Smooth muscle cell (in vitro differentiated cells): ENCODE measurements at regions not wholly inside any gene's neighbourhood (a gene's known extent, or its start where the extent isn't known, plus 50 kb on each side); places are given as distances from the start of the nearest gene placed in this dataset.

Experiments used
- DNase-seq: peaks from one replicate; lab custom pipeline; 2025; ENCODE audit not compliant: unreplicated experiment; lab: John Stamatoyannopoulos, UW
- H2AFZ ChIP-seq: fragments of 200-600 bp; sonication (generic); 2 replicates; pipeline ENCODE4 v1.6.0; 2016; ENCODE audit warnings: antibody characterized with exemption, low read depth, mild to moderate bottlenecking
- H3F3A ChIP-seq: fragments of 200-600 bp; sonication (generic); 2 replicates; pipeline ENCODE4 v1.6.0; 2017; ENCODE audit warnings: antibody characterized with exemption, low read depth
- H3K27ac ChIP-seq: fragments of 200-600 bp; sonication (generic); 2 replicates; pipeline ENCODE4 v1.5.1; 2016; ENCODE audit warnings: low read depth, mild to moderate bottlenecking
- H3K27me3 ChIP-seq: fragments of 200-600 bp; sonication (generic); 2 replicates; pipeline ENCODE4 v1.6.1; 2016; ENCODE audit warnings: low read depth, mild to moderate bottlenecking
- H3K36me3 ChIP-seq: fragments of 200-600 bp; sonication (generic); 2 replicates; pipeline ENCODE4 v1.5.1; 2016; ENCODE audit warnings: low read depth
- H3K4me1 ChIP-seq: fragments of 200-600 bp; sonication (generic); 2 replicates; pipeline ENCODE4 v1.5.1; 2016; ENCODE audit warnings: low read depth
- H3K4me2 ChIP-seq: fragments of 200-600 bp; sonication (generic); 2 replicates; pipeline ENCODE4 v1.6.0; 2016; ENCODE audit warnings: mild to moderate bottlenecking
- H3K4me3 ChIP-seq: fragments of 200-600 bp; sonication (generic); 2 replicates; pipeline ENCODE4 v1.5.1; 2016; ENCODE audit warnings: mild to moderate bottlenecking
- H3K79me2 ChIP-seq: fragments of 200-600 bp; sonication (generic); 2 replicates; pipeline ENCODE4 v1.6.0; 2016; ENCODE audit warnings: low read depth, mild to moderate bottlenecking
- H3K9ac ChIP-seq: fragments of 200-600 bp; sonication (generic); 2 replicates; pipeline ENCODE4 v1.6.0; 2016; ENCODE audit warnings: low read depth
- H3K9me3 ChIP-seq: fragments of 200-600 bp; sonication (generic); replicated peaks from 2 replicates; pipeline ENCODE4 v1.5.1; 2016; ENCODE audit warnings: low read depth
- H4K20me1 ChIP-seq: fragments of 200-600 bp; sonication (generic); 2 replicates; pipeline ENCODE4 v1.6.0; 2016; ENCODE audit warnings: low read depth
- WGBS: methylation state at CpG from one replicate; pipeline ENCODE4 v1.1.7; 2016; ENCODE audit warnings: low lambda C conversion rate; 5-methylcytosine and 5-hydroxymethylcytosine counted together
- TF ChIP-seq, protein P1 (sequence below): fragments of 200-600 bp; sonication (generic); IDR thresholded peaks from 2 replicates; pipeline ENCODE4 v1.5.1; 2017; ENCODE audit warnings: borderline replicate concordance, mild to moderate bottlenecking, antibody characterized with exemption; ENCODE audit not compliant: insufficient read depth, poor library complexity, severe bottlenecking

DNA sequence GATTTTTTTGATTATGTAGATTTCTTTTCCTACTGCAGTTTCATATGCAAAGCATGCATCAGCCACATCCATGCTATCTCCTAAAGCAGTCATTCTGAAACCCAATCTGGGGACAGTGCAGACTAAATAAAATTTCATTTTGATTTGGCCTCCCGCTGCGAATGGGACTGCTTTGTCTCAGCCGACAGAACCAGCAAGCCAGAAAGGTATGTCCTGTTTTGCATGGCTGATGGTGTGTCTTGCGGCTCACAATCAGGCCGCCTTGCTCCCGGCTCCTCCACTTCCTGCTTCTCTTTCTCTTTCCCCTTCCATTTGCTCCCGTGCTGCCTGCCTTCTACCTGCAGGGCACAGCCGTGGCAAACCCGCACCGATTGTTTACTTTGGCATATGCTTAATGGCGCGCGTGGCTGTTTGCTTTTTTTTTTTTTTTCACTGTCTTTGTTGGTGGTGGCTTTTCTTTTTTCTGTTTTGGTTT lies 419.6 kb upstream of the POU3F3 start:
- H3K4me2 ChIP-seq: peak overlapping the region; percentile 86
- DNase-seq: no peak

DNA sequence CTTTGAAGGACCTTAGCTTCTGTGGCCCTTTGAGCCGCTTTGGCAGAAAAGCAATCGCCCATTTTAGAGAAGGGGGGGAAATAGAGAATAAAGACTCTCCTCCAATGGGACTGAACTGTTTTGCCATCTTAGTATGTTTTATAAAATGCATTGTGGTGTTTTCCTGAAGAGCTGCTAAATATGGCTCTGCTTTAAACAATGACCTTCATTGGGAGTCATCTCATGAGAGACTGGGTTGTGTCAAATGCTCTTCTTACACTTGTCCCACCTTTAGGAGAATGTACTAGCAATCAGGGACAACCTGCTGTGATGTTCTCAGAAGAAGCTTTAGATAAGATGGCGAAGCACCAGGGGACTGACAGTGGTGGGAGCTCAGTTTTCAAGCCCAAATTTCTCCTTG lies 418.9 kb upstream of the POU3F3 start:
- 83% methylated on average over 3 of the region's 3 CpGs for WGBS
- TF ChIP-seq, protein P1, sequence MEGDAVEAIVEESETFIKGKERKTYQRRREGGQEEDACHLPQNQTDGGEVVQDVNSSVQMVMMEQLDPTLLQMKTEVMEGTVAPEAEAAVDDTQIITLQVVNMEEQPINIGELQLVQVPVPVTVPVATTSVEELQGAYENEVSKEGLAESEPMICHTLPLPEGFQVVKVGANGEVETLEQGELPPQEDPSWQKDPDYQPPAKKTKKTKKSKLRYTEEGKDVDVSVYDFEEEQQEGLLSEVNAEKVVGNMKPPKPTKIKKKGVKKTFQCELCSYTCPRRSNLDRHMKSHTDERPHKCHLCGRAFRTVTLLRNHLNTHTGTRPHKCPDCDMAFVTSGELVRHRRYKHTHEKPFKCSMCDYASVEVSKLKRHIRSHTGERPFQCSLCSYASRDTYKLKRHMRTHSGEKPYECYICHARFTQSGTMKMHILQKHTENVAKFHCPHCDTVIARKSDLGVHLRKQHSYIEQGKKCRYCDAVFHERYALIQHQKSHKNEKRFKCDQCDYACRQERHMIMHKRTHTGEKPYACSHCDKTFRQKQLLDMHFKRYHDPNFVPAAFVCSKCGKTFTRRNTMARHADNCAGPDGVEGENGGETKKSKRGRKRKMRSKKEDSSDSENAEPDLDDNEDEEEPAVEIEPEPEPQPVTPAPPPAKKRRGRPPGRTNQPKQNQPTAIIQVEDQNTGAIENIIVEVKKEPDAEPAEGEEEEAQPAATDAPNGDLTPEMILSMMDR: no peak
- DNase-seq: no peak
- peak overlapping the region; percentile 86 for H3K4me2 ChIP-seq
- H3K4me1 ChIP-seq: peaks cover 10% of the 10 kb centered on the region
- H3K27me3 ChIP-seq: no peaks in the 10 kb centered on the region
- H3K4me3 ChIP-seq: peak overlapping the region; percentile 53
- no peak overlapping the region for H3K27ac ChIP-seq
- H3K9me3 ChIP-seq: no peaks in the 10 kb centered on the region
- peak overlapping the region; percentile 98 for H2AFZ ChIP-seq
- H4K20me1 ChIP-seq: no peaks in the 10 kb centered on the region
- no peaks in the 10 kb centered on the region for H3K36me3 ChIP-seq
- H3F3A ChIP-seq: no peaks in the 10 kb centered on the region
- H3K79me2 ChIP-seq: no peaks in the 10 kb centered on the region
- H3K9ac ChIP-seq: peak overlapping the region; percentile 2

More for the DNA sequence above, 419.6 kb upstream of the POU3F3 start:
- Histone ChIP-seq H3K4me1 (peaks cover 10% of the 10 kb centered on the region), H2AFZ (peak overlapping the region; percentile 98), H3K27me3 (no peaks in the 10 kb centered on the region), H3K4me3 (peak overlapping the region; percentile 53), H3K36me3 (no peaks in the 10 kb centered on the region), H3K9me3 (no peaks in the 10 kb centered on the region), H3K79me2 (no peaks in the 10 kb centered on the region), H4K20me1 (no peaks in the 10 kb centered on the region), H3K9ac (peak overlapping the region; percentile 2), H3K27ac (no peak overlapping the region), H3F3A (no peaks in the 10 kb centered on the region)
- under 1% methylated on average over 13 of the region's 13 CpGs for WGBS
- TF ChIP-seq, protein P1: no peak

DNA sequence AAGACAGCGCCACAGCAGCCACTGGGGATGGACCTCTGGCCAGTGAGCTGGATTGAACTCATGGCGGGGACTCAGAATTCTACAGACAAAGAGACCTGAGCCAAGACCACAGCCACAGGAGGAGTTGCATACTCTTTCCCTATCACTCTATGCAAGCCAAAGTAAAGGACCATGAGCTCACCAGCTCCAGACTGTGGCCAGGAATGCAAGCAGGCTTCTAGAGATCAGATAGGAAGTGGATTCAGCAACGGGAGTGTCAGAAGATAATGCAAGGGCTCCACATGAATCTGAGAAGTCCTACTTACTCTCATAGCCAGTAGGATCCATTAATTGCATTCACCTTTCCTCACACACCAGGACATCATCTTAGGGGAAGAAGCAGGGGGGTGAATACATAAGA lies 415.4 kb upstream of the POU3F3 start:
- Histone ChIP-seq H3K27ac (no peak overlapping the region), H3K79me2 (no peaks in the 10 kb centered on the region), H4K20me1 (no peaks in the 10 kb centered on the region), H3K9me3 (no peaks in the 10 kb centered on the region), H3K27me3 (no peaks in the 10 kb centered on the region), H3K4me2 (no peak overlapping the region), H3K4me1 (peaks cover 10% of the 10 kb centered on the region), H3K4me3 (no peak overlapping the region), H2AFZ (no peak overlapping the region), H3K9ac (no peak overlapping the region), H3K36me3 (no peaks in the 10 kb centered on the region), H3F3A (no peaks in the 10 kb centered on the region)
- WGBS: 73% methylated on average over 3 of the region's 3 CpGs
- DNase-seq: no peak
- TF ChIP-seq, protein P1: no peak

DNA sequence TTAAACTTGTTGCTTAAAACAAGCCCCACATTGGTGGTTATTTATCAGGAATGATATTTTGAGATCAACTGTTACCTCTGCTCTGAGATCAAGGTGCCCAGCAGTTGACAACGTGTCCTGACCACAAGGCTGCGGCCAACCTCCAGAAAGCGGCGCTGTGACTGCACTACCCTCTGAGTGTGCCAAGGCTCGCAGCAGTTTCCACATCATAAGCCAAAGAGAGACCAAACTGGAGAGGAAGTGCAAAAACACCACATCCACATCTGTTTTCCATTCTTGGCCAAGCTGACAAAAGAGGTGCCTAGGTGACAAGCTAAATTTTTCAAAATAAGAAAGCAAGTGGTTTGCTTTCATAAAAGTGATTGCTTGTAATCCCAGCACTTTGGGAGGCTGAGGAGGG lies 410.8 kb upstream of the POU3F3 start:
- no peak for DNase-seq
- 95% methylated on average over 5 of the region's 5 CpGs for WGBS
- H3K79me2 ChIP-seq: no peaks in the 10 kb centered on the region
- H3K4me2 ChIP-seq: no peak overlapping the region
- H3K27me3 ChIP-seq: no peaks in the 10 kb centered on the region
- H3K9ac ChIP-seq: no peak overlapping the region
- TF ChIP-seq, protein P1: no peak
- H3K9me3 ChIP-seq: no peaks in the 10 kb centered on the region
- H3K27ac ChIP-seq: no peak overlapping the region
- no peaks in the 10 kb centered on the region for H4K20me1 ChIP-seq
- no peak overlapping the region for H3K4me3 ChIP-seq
- H2AFZ ChIP-seq: no peak overlapping the region
- H3F3A ChIP-seq: no peaks in the 10 kb centered on the region
- no peaks in the 10 kb centered on the region for H3K36me3 ChIP-seq
- no peaks in the 10 kb centered on the region for H3K4me1 ChIP-seq
